NCI-H345 treated with DMSO at 0.1 percent for 48 hours (cell line): ENCODE measurements at regions not wholly inside any gene's neighbourhood (a gene's known extent, or its start where the extent isn't known, plus 50 kb on each side); places are given as distances from the start of the nearest gene placed in this dataset.
"Not testable (repeated sequence)": the region's sequence is repeated elsewhere in the genome, so short reads cannot be mapped to it uniquely, and the experiment has no call there.

Source experiments
- DNase-seq: peaks from one replicate; lab custom pipeline; 2025; ENCODE audit not compliant: unreplicated experiment; lab: John Stamatoyannopoulos, UW

DNA sequence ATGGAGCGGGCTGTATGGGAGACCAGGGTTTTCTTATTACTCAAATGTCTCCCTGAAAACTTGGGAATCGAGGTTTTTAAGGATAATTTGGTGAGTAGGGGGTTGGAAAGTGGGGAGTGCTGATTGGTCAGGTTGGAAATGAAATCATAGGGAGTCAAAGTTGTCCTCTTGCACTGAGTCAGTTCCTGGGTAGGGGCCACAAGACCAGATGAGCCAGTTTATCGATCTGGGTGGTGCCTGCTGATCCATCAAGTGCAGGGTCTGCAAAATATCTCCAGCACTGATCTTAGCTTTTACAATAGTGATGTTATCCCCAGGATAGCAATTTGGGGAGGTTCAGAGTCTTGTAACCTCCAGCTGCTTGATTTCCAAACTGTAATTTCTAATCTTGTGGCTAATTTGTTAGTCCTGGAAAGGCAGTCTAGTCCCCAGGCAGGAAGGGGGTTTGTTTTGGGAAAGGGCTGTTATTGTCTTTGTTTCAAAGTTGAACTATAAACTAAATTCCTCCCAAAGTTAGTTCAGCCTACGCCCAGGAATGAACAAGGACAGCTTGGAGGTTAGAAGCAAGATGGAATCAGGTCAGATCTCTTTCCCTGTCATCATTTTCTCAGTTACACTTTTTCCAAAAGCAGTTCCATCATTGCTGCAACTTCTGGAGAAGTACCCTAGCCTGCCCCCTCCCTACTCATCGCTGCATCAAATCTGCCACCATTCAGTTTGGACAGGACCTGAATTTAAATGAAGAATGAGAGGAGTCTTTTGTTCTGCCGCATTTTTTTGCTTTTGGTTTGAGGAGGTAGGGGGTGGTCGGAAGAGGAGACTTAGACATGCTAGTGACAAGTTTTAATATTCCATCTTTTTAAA lies 236.4 kb upstream of the GALNT17 start:
- not testable (repeated sequence) for DNase-seq

- no peak for DNase-seq
These were observed 224.4 kb upstream of the GALNT17 start for GRCh38 chr7:70907259-70908247.

GRCh38 chr7:70913924-70914323 lies 218.0 kb upstream of the GALNT17 start:
- no peak for DNase-seq

DNA sequence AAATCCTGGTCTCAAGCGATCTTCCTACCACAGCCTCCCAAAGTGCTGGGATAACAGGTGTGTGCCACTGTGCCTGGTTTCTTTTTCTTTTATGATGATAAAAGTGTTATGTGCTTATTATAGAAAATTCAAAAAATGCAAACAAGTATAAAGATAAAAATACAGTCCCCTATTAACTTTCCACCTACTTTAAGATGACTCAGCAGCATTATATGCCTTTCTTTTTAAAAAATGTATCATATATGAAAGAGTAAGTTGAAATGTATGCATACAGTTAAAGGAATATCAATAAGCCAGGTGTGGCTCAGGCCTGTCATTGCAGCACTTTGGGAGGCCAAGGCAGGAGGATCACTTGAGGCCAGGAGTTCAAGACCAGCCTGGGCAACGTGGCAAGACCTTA lies 216.9 kb upstream of the GALNT17 start:
- DNase-seq = no peak

DNA sequence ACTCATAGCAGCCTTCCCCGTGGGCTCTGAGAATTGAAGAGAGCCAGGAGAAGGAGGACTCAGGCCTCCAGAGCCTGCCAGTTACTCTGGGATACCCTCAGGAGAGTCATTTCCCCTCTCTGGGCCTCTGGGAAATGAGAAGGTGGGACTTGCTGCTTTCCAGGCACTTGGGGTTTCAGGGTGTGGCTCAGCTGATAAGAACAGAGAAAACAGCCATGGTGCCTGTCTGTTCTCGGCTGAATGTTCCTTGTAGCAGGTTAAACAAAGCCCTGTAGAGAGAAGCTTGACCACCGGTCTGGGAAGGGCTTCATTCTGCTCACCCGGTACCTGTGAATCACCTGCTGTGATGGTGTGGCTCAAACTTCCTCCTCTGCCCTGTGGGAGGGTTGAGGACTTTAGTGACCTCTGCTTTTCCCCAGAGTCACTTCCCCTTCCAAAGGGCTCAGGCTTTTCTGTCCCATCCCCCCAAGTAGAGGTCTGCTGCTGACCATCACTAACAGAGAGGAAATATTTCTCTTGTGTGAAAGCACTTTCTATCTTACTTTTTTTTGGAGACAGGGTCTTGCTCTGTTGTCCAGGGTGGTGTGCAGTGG lies 212.4 kb upstream of the GALNT17 start:
- DNase-seq = no peak

DNA sequence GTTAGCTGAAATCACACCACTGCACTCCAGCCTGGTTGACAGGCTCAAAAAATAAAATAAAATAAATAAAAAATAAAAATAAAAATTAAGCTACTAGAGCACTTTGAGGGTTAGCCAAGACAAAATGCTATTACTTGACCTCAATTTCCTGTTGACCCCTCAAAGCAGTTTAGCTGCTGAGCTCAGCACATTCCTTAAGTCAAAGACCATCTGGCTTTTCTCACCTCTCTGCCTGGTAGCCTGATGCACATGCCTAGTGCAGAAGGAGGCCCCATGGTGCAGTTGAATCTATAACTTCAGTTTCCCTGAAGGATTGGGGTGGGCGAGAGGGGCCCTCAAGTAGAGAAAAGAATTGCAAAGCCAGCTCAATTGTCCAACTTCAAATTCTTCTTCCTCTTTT lies 211.1 kb upstream of the GALNT17 start:
- DNase-seq = no peak

- no peak for DNase-seq
These were observed 208.6 kb upstream of the GALNT17 start for GRCh38 chr7:70923181-70923845.

DNA sequence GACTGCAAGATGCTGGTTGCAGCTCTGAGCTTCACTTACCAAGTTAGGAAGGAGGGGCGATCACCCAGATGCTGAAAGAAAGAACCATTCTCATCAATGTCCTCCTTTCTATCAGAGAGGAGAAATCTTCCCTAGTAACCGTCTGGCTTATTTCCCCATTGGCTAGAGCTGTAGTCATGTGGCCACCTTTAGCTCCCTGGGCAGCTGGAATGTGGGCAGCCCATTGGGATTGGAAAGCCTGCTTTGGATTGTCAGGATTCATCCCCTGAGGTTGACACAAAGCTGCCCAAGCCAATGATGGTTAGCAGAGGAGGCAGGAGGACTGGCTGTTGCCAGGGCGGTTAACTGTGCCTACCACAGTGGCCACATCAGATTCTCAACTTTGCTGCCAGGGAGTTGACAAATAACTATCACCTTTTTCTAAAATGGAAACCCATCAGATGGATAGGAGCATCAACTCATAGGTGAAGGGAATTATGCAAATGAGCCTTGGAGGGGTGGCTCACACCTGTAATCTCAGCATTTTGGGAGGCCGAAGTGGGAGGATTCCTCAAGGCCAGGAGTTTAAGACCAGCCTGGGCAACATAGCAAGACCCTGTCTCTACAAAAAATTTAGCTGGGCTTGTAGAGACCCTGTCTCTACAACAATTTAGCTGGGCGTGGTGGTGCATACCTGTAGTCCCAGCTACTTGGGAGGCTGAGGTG lies 206.4 kb upstream of the GALNT17 start:
- DNase-seq = no peak

- DNase-seq = no peak
These were observed 205.3 kb upstream of the GALNT17 start for GRCh38 chr7:70926666-70927065.

- no peak for DNase-seq
These were observed 196.6 kb upstream of the GALNT17 start for GRCh38 chr7:70935311-70935710.

GRCh38 chr7:70935854-70936253 lies 196.1 kb upstream of the GALNT17 start:
- DNase-seq = no peak

DNA sequence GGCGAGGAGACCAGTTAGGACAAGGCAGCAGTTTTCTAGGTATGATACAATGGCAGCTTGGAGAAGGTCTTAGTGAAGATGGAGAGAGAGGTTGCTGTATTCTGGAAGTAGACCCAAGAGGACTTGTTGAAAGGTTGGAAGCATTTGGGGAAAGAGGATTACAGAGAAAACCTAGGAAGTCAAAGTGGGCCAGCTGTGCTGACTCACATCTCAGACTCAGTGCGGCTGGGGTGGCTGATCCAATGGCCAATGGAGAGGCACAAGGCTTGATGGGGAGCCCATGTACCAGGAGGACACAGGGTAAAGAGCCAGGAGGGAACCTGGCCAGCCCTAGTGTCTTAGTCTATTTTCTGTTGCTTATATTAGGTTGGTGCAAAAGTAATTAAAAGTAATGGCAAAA lies 194.5 kb upstream of the GALNT17 start:
- no peak for DNase-seq

- DNase-seq = no peak
These were observed 191.3 kb upstream of the GALNT17 start for GRCh38 chr7:70940597-70940996.

GRCh38 chr7:70942791-70943190 lies 189.2 kb upstream of the GALNT17 start:
- no peak for DNase-seq

DNA sequence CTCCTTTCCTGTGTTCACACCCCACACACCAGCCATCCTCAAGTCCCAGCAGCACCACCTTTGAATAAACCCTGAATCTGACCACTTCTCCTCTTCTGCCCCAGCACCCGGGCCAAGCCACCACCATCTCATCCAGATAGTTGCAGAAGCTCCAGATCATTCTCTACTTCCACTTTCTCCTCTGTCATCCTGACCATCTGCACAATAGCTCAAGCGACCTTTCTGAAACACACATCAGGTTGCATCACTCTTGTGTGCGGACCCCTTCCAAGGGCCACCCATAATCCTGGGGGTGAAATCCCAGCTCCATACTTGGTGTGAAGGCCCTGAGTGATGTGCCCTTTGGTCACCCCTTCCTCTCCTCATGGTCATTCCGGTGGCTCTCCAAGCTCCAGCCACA lies 187.4 kb upstream of the GALNT17 start:
- DNase-seq = no peak

DNA sequence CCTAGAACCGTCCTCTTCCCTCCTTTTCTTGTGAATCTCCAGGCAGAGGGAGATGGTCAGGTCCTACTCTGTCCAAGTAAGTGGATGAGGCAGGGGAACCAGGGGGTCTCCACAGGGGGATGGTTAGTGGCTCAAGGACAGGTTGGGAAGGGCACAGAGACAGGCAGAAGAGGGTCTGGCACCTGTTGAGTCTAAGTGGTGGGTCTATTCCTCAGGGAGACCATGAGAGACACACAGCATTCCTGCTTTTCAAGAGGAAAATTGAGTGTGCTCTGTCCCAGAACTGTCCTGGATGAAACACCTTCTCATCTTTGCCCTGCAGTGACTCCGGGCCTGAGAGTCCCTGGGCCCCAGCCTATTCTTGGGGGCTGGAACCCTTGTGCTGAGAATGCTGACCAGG lies 184.8 kb upstream of the GALNT17 start:
- DNase-seq = no peak

GRCh38 chr7:70949862-70950261 lies 182.1 kb upstream of the GALNT17 start:
- no peak for DNase-seq

- DNase-seq = no peak
These were observed 180.5 kb upstream of the GALNT17 start for GRCh38 chr7:70951271-70951962.

DNA sequence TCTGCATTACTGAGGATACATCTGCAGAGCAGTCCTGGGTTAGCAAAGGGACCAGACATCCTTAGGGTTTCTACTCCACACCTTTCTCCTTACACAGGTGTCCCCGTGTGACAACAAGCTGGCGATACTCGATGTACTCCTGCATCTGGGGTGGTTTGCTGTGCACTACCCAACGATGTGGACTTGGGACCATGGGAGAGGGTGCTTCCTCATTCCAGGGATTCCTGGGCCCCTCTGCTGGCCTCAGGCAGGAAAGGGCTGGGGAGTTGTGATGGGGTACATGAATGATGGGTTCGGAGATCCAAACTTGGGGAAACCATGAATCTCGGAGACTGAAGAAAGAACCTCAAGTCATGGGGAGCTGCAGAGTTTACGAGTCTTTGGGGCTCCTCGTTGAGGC lies 179.6 kb upstream of the GALNT17 start:
- no peak for DNase-seq

DNA sequence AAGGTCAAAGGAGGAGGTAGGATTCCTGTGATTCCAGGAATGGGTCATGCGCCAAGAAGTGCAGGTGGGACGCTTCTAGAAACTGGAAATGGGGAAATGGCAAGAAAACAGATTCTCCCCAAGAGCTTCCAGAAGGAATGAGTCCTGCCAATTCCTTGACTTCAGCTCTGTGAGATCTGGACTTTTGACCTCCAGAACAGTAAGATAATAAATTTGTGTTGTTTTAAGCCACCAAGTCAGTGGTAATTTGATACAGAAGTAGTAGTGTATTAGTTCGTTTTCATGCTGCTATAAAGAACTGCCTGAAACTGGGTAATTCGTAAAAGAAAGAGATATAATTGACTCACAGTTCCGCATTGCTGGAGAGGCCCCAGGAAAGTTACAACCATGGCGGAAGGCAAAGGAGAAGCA lies 178.6 kb upstream of the GALNT17 start:
- no peak for DNase-seq
